ENCODE measurements at regions not wholly inside any gene's neighbourhood (a gene's known extent, or its start where the extent isn't known, plus 50 kb on each side); places are given as distances from the start of the nearest gene placed in this dataset.

DNA sequence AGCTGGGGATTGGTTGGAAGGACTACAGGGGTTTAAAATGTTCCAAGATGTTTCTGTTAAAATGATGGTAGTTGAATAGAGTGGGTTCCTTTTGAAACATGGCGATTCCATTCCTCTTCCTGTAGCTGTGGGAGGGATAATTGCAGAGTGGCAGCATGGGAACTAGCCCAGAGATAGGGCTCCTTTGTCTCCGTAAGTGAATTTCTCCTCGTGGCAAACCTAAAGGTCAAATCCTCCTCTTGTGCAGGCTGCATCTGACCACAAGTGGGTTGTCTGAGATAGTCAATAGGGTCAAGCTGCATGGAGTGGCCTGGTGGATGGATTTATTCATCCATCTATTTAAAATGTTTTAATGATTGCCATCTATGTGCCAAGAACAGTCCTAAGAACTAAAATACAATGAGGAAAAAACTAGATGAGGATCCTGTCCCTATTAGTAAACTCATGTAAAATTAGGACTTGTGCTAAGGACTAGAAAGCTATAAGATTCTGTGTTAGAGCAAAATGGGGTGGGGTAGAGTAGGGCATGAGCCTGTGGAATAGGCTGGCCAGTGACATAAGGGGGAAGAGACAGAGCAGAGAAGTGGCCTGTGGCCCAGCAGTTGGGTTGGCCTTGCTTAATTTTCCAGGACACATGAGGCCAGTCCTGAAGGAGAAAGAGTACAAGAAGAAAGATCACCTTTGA is 89.1 kb upstream of the IVNS1ABP start:
- DNase-seq (ENCODE audit: low read depth, low spot score) = no peak
- Mint-ChIP-seq H3K27ac (ENCODE audit: unreplicated experiment) (peak overlapping the region; percentile 91), H3K4me1 (peaks cover 35% of the 10 kb centered on the region), H3K9me3 (peaks cover 5% of the 10 kb centered on the region), H3K36me3 (ENCODE audit: low read depth) (no peaks in the 10 kb centered on the region), H3K4me3 (no peak overlapping the region), H3K27me3 (ENCODE audit: low read depth) (no peaks in the 10 kb centered on the region)
- TF ChIP-seq, protein P1, sequence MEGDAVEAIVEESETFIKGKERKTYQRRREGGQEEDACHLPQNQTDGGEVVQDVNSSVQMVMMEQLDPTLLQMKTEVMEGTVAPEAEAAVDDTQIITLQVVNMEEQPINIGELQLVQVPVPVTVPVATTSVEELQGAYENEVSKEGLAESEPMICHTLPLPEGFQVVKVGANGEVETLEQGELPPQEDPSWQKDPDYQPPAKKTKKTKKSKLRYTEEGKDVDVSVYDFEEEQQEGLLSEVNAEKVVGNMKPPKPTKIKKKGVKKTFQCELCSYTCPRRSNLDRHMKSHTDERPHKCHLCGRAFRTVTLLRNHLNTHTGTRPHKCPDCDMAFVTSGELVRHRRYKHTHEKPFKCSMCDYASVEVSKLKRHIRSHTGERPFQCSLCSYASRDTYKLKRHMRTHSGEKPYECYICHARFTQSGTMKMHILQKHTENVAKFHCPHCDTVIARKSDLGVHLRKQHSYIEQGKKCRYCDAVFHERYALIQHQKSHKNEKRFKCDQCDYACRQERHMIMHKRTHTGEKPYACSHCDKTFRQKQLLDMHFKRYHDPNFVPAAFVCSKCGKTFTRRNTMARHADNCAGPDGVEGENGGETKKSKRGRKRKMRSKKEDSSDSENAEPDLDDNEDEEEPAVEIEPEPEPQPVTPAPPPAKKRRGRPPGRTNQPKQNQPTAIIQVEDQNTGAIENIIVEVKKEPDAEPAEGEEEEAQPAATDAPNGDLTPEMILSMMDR (conservative IDR thresholded peaks at IDR 0.05) = no peak

DNA sequence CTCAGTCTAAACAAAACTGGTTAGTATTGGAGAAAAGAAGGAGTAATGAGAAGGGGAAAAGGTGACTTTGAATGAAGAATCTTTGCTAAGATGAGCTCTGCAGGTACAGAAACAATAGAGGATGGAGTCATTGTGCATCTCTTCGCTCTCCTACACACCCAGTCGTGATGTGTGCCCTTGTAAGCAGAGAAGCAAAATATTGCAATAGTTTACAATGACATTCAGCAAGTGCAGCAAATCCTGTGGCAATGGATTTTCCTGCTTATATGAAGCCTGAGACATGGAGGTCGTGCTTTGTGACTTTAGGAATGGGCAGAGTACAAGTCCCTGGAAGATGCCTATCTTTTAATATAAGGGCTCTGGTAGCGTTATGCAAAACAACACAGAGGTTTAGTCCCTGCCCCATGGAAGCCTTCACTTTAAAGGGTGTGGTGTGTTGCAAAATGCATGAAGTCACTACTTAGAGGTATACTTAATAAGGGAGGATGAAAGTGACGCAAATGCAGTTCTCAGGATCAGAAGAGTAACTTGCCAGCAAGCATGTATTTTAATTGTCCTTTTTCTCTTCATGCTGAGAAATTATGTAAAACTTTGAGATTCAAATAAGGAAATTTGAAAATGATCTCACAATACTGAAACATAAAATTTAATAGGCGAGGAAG is 88.0 kb upstream of the IVNS1ABP start:
- H3K36me3 Mint-ChIP-seq (ENCODE audit: low read depth) = no peaks in the 10 kb centered on the region
- peaks cover 7% of the 10 kb centered on the region for H3K9me3 Mint-ChIP-seq
- H3K4me1 Mint-ChIP-seq = peaks cover 34% of the 10 kb centered on the region
- no peaks in the 10 kb centered on the region for H3K27me3 Mint-ChIP-seq (ENCODE audit: low read depth)
- no peak for DNase-seq (ENCODE audit: low read depth, low spot score)
- H3K4me3 Mint-ChIP-seq = no peak overlapping the region
- no peak overlapping the region for H3K27ac Mint-ChIP-seq (ENCODE audit: unreplicated experiment)
- TF ChIP-seq, protein P1 (conservative IDR thresholded peaks at IDR 0.05) = no peak

DNA sequence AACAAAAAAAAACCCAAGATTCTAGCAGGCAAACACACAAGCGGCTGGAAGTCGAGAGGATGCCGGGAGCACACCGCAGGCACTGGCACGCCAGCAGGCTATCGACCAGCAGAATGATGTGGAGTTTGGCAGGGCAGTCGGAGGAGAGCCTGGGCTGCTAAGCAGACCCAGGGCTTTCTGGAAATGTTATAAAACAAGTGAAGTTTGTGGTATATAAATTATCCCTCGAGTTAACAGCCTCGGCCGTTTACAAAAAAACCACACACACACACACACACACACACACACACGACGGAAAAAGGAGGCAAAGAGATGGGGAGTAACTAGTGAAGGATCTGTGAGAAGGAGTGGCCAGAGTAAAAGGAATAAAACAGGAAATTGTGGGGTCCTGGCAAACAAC is 87.2 kb upstream of the IVNS1ABP start:
- H3K27me3 Mint-ChIP-seq (ENCODE audit: low read depth) = no peaks in the 10 kb centered on the region
- H3K9me3 Mint-ChIP-seq = peaks cover 7% of the 10 kb centered on the region
- peak overlapping the region; percentile 29 for H3K27ac Mint-ChIP-seq (ENCODE audit: unreplicated experiment)
- H3K4me1 Mint-ChIP-seq = peaks cover 30% of the 10 kb centered on the region
- H3K4me3 Mint-ChIP-seq = no peak overlapping the region
- DNase-seq (ENCODE audit: low read depth, low spot score) = no peak
- TF ChIP-seq, protein P1 (conservative IDR thresholded peaks at IDR 0.05) = no peak
- no peaks in the 10 kb centered on the region for H3K36me3 Mint-ChIP-seq (ENCODE audit: low read depth)

DNA sequence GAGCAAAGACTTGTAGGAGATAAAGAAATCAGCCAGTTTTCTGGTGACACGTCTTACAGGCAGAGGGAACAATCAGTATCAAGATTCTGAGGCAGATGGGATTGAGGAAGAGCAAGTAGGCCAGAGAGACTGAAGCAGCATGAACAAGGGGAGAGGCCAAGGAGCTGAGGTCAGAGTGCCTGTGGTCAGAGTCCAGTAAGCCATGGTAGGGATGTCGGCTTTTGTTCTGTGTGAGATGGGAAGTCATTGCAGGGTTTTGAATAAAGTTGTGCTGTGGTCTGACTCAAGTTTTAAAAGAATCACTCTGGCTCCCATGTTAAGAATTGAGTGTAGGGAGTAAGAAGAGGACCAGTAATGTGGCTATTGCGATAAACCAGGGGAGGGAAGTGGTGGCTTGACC is 85.9 kb upstream of the IVNS1ABP start:
- Mint-ChIP-seq H3K4me1 (peaks cover 30% of the 10 kb centered on the region), H3K9me3 (peaks cover 7% of the 10 kb centered on the region), H3K27me3 (ENCODE audit: low read depth) (no peaks in the 10 kb centered on the region), H3K4me3 (no peak overlapping the region), H3K36me3 (ENCODE audit: low read depth) (no peaks in the 10 kb centered on the region), H3K27ac (ENCODE audit: unreplicated experiment) (no peak overlapping the region)
- no peak for DNase-seq (ENCODE audit: low read depth, low spot score)
- TF ChIP-seq, protein P1 (conservative IDR thresholded peaks at IDR 0.05) = no peak

DNA sequence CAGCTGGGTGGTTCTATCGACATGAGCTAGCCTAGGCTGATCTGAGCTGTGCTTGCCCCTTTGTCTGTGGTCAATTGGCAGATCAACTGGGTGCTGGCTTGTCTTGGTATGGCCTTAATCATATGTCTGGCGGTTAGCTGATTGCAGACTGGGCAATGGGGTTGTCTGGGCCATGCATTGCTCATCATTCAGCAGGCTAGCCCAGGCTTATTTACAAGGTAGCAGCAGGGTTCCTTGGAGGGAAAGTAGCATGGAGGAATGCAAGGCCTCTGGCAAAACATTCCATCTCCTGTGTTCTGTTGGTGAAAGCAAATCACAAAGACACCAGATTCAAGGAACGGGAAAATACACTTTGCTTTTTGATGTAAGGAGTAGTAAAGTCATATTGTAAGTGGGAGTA is 84.0 kb upstream of the IVNS1ABP start:
- Mint-ChIP-seq H3K4me1 (peaks cover 25% of the 10 kb centered on the region), H3K27ac (ENCODE audit: unreplicated experiment) (no peak overlapping the region), H3K27me3 (ENCODE audit: low read depth) (no peaks in the 10 kb centered on the region), H3K36me3 (ENCODE audit: low read depth) (no peaks in the 10 kb centered on the region), H3K4me3 (no peak overlapping the region), H3K9me3 (peaks cover 2% of the 10 kb centered on the region)
- DNase-seq (ENCODE audit: low read depth, low spot score) = no peak
- TF ChIP-seq, protein P1 (conservative IDR thresholded peaks at IDR 0.05) = no peak
